GM19324 (cell line): ENCODE measurements at regions not wholly inside any gene's neighbourhood (a gene's known extent, or its start where the extent isn't known, plus 50 kb on each side); places are given as distances from the start of the nearest gene placed in this dataset.
"Not testable (repeated sequence)": the region's sequence is repeated elsewhere in the genome, so short reads cannot be mapped to it uniquely, and the experiment has no call there.

Experiments
- ATAC-seq: cut with Tn5 transposase; IDR thresholded peaks from one replicate; pipeline ENCODE4 v1.9.1; 2021; ENCODE audit warnings: mild to moderate bottlenecking, moderate library complexity; ENCODE audit not compliant: unreplicated experiment, low FRiP score

DNA sequence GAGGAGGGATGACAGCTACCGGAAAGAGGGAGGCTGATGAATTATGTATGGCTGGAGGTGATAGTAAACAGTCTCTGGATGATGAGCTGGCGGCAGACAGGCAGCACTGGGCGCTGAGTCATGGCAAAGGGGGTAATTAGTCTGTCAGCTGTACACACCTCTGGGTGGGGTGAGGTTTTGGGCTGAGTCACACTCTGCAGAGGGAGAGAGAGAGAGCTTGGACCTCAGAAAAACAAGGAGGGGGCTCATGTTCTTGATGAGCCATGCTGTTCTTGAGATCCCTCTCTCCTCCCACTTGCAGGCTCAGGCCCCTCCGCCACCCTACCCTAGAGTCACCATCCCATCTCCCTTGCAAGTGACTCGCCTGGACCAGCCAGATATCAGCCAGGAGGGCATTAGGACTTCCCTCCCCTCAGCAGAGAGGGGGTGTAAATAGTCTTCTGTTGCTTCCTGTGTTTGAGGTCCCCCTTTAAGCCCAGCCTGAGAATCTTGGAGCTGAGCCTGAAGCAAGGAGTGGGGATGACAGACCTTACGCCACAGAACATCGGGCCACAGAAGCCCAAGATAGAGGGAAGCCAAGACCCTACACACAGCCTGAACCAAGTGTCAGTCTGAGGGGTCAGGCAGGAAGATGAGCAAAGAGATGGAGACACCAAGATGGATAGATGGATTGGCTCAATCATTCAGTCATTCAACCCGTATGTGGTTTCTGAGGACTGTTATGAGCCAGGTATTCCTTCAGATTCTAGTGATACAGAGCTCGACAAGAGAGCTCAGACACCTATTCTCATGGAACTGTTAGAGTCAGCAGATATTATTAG is 383.2 kb upstream of the CCL2 start:
- no peak for ATAC-seq

DNA sequence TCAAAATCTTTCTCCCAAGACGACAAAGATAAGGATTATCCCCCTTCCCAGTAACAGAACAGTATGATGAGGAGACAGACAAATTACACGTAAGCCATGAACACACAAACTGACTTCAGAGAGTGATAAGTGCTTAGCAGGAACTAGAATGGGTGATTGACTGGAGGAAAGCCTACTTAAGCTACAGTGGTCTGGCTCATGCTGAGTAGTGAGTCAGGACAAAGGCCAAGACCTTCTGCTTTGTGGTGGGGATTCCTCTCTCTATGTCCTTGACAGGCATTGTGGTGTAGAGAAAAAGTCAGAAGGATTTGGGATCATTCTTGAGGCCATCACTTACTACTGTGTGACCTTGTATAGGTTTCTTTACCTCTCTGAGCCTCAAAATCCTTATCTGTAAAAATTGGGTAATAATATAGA is 381.9 kb upstream of the CCL2 start:
- no peak for ATAC-seq

DNA sequence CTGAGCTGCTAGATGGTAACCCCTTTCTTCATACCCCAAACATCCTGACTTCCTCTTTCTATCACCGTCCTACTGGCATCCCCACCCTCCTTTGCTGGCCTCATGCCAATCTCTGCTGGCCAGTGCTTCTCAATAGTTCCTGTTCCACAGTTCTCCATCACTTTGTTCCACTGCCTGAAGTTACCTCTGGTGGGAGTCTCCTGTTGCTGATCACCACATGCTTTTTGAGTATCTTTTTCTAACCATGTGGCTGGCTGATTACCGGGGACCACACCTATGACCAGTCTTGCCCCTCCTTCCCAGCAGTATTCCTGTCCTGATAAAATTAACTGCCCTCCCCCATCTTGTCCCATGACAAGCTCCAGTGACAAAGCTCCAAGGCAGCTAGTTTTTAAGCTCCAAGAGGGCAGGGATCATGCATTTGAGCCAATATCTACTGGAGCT is 380.4 kb upstream of the CCL2 start:
- ATAC-seq: no peak

DNA sequence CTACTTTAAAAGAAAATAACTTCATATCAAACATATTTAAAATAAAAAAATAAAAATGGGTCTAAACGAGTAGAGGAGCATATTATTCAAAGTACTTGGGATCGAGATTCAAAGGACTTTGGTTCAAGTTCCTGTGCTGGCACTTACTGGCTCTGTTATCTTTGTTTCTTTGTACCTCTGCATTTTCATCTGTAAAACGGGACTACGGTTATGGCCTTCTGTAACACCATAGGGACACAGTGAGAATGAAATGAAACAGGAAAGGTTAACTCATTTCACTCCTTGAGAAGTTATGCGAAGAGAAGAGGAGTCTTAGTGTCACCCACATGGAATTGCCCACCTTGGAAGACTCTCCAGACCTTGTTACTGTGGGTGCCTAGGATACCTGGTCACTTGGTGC is 379.1 kb upstream of the CCL2 start:
- no peak for ATAC-seq

DNA sequence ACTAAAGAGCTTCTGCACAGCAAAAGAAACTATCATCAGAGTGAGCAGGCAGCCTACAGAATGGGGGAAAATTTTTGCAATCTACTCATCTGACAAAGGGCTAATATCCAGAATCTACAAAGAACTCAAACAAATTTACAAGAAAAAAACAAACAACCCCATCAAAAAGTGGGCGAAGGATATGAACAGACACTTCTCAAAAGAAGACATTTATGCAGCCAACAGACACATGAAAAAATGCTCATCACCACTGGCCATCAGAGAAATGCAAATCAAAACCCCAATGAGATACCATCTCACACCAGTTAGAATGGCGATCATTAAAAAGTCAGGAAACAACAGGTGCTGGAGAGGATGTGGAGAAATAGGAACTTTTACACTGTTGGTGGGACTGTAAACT is 372.8 kb upstream of the CCL2 start:
- ATAC-seq: not testable (repeated sequence)

DNA sequence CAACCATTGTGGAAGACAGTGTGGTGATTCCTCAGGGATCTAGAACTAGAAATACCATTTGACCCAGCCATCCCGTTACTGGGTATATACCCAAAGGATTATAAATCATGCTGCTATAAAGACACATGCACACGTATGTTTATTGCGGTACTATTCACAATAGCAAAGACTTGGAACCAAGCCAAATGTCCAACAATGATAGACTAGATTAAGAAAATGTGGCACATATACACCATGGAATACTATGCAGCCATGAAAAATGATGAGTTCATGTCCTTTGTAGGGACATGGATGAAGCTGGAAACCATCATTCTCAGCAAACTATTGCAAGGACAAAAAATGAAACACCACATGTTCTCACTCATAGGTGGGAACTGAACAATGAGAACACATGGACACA is 372.4 kb upstream of the CCL2 start:
- ATAC-seq: not testable (repeated sequence)

DNA sequence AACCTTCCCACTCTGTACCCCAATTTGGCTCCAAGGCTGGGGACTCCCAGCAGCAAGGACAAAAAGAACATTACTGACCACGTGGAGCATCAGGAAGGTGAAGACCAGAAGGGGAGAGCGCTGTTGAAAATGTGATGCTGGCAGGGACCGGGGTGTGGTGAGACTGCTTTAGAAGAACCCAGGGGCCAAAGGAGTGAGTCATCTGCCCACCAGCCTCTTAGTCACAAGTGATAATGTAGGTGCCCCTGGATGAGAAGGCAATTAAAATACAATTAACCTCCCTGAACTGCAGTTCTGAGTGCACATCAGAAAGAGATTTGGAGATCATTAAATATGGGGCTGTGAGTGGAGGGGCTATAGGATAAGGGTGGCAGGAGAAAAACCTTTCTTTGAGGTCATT is 366.6 kb upstream of the CCL2 start:
- ATAC-seq: no peak

DNA sequence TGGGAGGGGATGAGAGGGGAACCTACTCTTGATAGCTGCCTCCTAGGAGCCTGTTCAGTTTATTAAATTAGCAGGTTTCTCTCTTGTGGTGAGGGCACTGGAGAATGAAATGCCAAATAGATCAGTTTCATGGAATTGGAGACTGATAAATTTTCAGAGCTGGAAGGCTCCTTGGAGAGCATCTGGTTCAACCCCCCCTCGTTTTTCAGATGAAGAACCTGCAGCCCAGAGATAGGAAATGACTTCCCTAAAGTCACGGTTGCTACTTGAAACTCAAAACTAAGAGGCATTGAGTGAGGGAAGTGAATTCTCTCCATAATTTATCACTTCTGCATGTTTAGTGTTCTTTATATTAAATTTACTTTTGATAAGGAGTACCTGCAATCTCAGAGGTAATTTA is 366.0 kb upstream of the CCL2 start:
- no peak for ATAC-seq

DNA sequence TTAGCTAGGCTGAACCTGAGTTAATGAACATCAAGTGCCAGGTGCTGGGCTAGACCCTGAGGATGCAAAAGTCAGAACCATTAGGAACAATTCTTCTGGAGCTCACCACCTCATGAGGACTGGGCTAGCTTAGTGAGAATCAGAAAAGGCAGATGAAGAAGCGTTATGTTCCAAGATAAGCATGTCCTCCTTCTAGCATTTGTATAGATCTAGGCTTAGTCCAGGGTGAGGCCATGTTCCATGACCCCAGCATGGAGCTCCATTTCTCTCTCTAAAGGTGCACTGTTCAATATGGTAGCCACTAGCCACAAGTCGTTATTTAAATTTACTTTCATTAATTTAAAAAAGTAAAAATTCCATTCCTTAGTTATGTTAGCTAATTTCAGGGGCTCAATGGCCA is 365.3 kb upstream of the CCL2 start:
- ATAC-seq: no peak

DNA sequence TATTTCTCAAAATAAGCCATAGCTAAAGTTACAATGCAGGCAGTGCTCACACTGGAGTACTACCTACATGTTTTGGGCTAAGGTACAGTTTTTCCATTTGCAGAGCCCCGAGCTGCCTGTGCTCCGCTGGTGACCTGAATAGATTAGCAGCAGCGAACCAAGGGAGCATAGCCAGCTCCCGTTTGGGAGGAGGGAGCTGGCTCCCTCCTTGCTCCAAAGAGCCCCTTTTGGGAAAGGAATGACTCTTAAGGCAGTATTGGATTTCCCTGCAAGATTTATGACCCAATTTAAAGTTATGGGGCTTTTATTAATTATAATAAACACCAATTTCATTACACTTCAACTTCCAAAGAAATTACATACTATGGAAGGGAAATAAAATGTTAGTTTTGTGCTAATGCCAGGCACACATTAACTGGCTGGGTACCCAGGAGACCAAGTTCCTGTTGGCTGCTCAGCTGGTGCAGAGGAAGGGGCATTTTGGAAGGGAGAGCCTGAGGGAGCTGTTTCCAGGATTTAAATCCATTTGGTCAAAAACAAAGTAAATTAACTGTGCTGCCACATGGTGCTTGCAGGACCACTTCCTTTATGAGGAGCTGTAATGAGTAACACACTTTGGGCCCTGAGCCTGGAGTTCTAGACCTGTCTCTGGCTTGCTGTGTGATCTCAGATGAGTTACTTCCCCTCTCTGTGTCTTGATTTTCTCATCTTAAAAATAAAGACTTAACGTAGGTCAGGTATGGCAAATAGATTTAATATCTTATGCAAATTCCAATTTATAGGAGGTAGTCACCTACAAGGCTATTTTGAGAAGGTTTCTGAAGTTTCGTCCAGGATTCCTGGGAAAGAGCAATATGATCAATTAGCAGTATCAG is 362.1 kb upstream of the CCL2 start:
- no peak for ATAC-seq

DNA sequence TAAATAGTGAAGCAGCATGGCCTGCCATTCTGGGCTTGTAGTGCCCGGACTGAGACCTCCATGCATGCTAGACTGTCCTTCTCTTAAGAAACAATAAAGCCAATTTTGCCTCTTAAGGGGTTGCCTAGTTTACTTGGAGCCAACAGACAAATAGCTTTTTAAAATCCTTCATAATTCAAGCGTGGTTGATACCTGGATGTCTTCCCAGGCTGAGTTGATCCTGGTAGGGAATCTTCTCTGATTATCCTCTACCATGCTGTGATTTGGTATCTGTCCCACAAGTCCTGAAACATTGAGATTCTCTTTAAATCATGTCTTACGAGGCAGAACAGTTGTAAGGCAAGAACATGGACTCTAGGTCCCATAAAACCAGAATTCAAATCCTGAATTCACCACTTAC is 359.6 kb upstream of the CCL2 start:
- no peak for ATAC-seq

DNA sequence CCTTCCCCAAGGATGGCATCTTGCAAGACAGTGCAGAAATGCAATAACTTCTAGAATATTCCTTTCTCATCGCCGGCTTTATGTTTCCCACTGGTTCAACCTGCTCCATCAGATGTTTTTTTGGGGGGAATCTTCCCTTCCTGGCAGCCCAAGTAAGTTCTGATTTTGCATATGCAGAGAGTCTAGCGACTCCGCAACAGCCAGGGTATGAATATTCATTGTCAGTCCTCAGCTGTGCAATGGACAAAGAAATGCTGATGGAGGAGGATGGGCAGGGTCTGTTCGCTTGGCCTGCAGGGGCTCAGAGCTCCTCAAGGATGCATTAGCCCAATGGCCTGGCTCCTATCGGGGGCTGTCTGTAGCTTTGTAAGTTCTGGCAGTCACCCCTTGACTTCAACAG is 358.8 kb upstream of the CCL2 start:
- no peak for ATAC-seq

DNA sequence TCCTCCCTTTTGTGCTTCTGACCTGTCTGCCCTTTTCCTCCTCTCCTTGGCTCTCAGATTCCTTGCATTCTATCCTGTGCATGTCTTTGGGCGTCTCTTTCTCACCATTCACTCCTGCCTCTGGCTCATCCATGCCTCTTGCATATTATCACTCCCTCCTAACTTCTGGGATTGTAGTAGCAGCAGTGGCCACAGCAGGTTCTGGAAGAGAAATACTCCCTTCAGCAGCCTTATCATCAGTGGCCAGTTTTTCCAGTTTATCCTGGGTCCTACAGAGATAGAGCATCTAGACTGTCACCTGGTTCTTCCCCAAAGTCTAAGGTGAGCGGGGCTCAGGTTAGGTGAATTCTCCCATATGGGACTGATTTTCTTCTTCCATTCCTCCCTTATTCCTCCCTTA is 354.0 kb upstream of the CCL2 start:
- no peak for ATAC-seq

DNA sequence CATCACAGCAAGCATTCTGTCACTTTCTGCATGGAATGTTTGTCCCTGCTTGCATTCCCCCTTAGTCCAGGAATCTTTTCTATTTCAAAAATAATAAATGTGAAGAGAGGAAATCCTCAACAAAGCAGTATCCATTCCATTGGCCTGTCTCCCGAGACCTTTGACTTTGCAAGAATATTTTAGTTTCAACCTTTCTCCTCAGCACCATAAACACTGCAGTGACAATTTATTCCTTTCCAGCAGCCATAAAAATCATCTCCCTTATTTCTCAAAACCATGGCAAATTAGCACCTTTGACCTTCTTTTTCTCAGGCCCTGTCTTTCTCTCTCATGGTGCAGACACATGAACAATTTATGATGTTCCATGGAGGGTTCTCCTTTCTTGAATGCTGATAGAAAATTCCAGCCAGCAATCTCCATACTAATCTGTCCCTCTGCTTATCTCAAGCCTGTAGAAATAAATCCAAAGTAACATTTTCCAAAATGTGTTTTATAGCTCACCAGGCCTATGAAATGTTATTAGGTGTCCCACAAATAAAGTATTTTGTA is 352.1 kb upstream of the CCL2 start:
- ATAC-seq: no peak

DNA sequence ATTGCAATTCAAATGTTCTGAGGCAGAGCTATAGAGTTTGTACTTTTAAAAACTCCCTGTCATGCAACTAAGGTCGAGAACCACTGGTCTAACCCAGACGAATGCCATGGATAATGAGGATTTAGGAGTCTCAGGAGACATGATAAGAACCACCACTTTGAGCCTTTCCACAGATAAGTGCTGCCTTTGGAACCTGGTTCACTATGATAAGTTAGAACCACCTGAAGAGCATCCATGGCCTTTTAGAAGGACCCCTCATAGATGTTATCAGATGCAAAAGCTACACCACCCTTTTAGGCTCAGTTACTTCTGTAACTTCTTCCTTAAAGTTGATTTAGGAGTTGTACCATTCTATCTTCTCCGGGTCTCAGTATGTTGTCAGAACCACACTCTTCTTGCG is 350.6 kb upstream of the CCL2 start:
- no peak for ATAC-seq

DNA sequence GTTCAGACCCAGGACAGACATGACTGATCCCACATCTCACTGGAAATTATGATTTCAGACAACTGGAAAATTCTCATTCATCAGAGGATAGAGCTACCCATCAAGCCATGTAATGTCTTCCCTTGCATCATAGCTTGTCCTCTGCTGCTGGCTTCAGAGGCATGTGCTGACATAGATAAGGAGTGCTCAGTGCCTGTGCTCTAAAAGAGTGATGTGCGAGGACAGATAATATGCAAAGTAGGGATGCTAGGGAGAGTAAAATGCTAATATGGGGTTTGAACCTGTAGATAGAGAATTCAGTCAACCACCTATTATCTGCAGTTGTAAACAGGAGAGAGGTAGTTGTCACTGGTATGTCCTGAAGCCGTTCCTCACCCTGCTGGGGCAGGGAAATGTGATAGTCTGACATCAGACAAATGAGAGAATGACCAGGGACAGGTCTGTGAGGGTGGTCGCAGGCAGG is 349.7 kb upstream of the CCL2 start:
- no peak for ATAC-seq

DNA sequence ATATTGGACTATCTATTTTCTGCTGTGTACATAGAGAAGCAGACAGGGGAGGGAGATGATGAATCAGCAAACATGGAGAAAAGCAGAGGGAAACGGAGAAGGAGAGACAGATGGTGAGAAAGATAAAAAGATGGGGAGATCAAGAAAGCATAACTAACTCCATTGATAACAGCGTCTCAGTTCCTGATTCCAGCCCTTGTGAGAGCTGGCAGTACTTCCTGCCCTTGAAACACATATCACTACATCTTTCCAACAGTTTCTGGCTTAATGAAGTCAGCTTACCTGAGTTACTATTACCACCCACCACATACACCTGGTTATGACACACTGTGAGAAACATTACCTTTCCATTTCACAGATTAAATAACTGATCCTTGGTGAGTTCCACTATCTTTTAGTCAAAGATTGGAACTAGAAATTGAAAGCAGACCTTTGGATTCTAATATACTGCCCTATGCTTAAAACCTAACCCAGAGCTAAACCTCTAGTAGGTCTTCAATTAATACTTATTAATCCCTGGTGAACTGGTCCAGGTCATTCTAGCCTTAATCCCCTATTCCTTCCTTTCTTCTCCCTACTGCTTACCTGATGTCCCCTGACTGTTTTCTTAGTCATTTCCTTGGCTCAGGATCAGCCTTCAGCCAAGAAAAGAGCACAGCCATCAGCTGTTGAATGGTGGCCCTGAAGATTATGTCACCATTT is 346.6 kb upstream of the CCL2 start:
- no peak for ATAC-seq

DNA sequence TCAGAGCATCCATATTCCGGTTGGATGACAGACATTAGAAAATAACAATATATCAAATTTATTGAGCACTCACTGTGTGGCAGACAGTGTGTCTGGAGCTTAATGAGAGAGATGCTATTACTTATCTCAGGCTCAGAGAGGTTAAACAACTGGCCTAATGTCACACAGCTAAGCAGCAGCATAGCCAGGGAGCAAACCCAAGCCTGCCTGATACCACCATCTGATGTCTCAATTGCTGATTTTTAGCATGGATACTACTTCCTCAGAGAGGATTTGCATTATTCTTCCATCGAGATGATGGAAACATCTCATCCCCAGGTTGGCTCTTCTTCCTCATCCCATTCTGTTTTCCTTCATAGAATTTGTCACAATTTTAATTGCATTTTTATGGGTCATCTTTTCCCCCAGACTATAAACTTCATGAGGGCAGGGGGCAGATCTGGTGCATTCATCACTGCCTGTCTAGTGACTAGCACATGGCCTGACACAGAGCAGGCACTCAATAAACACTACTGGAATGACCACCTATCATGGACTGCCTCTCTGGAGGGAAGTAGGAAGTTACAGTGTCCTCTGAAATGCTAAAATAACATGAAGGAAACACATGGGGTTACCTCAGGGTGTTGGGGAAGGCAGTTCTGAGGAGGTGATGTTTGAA is 344.8 kb upstream of the CCL2 start:
- no peak for ATAC-seq

DNA sequence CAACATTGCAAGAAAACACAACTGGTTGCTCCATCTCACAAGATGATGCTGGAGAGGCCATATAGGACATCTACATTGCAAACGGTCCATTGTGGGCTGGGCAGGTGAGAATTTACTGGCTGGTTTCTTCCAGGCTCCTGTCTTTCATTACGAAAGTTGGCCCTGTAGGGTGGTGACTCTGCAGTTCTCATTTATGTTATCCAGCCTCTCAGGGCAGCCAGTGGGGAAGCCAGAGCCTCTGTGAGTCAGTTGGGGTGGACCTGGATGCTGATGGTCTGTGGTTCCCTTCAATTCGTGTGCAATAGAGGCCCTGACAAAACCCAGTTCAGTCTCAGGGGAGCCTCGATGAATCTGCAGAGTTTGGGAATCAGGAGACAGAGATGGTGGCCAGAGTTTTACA is 341.0 kb upstream of the CCL2 start:
- ATAC-seq: no peak

DNA sequence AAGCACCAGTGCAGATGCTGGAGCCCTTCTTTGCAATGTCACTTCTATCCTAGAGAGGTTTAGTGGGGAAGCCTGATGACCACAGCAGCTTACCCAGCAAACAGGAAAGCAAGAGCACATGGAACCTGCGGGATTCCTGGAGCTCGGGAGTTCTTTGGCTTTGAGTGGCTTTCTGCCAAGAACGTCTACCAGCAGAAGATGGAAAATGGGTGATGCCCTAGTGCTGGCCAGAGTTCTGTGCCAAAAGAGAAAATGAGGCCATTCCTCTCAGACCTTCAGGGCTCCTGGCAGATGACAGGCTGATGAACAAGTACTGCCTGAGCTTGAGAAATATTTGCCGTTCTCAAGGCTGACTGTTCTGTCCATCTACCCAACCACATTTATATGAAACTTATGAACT is 332.1 kb upstream of the CCL2 start:
- no peak for ATAC-seq
